NT2/D1 (cell line): ENCODE measurements at regions not wholly inside any gene's neighbourhood (a gene's known extent, or its start where the extent isn't known, plus 50 kb on each side); places are given as distances from the start of the nearest gene placed in this dataset.

ENCODE experiments used
- DNase-seq: peaks from one replicate; pipeline ENCODE4 v3.0.0-alpha.2; 2011; ENCODE audit warnings: low read depth, low spot score
- H3K27me3 ChIP-seq: 2 replicates; pipeline ENCODE4 v1.6.0; 2011; ENCODE audit warnings: mild to moderate bottlenecking; ENCODE audit not compliant: insufficient read length, insufficient read depth
- H3K36me3 ChIP-seq: 2 replicates; pipeline ENCODE4 v1.6.1; 2011; ENCODE audit warnings: mild to moderate bottlenecking, low read length, mixed read lengths; ENCODE audit not compliant: insufficient read depth, insufficient read length
- H3K4me1 ChIP-seq: 2 replicates; pipeline ENCODE4 v1.5.1; 2011; ENCODE audit not compliant: insufficient read depth, insufficient read length
- H3K4me3 ChIP-seq: 2 replicates; pipeline ENCODE4 v1.5.1; 2011; ENCODE audit warnings: low read depth; ENCODE audit not compliant: insufficient read length
- H3K9ac ChIP-seq: 2 replicates; pipeline ENCODE4 v1.6.0; 2011; ENCODE audit warnings: low read depth; ENCODE audit not compliant: insufficient read length
- H3K9me3 ChIP-seq: 2 replicates; pipeline ENCODE4 v1.5.1; 2011; ENCODE audit warnings: mild to moderate bottlenecking, low read length; ENCODE audit not compliant: insufficient read depth
- SUZ12 ChIP-seq: IDR thresholded peaks from 2 replicates; pipeline ENCODE4 v1.6.1; 2011; ENCODE audit not compliant: insufficient read length, insufficient read depth; ENCODE audit errors: extremely low read depth
- YY1 ChIP-seq: IDR thresholded peaks from 2 replicates; pipeline ENCODE4 v1.6.1; 2011; ENCODE audit not compliant: insufficient read length, insufficient read depth
- ZNF274 ChIP-seq: IDR thresholded peaks from 2 replicates; pipeline ENCODE4 v1.6.1; 2011; ENCODE audit warnings: mild to moderate bottlenecking, low read depth, low read length

GRCh38 chr22:49365191-49365837 is 462.4 kb downstream of the BRD1 start:
- no peak overlapping the region for H3K9ac ChIP-seq
- no peaks in the 10 kb centered on the region for H3K27me3 ChIP-seq
- TF ChIP-seq YY1: no peak
- TF ChIP-seq SUZ12: no peak
- TF ChIP-seq ZNF274: no peak
- H3K4me3 ChIP-seq: no peak overlapping the region
- H3K36me3 ChIP-seq: no peaks in the 10 kb centered on the region
- no peaks in the 10 kb centered on the region for H3K9me3 ChIP-seq
- no peak for DNase-seq
- H3K4me1 ChIP-seq: peaks cover 7% of the 10 kb centered on the region

- DNase-seq: no peak
- no peak overlapping the region for H3K9ac ChIP-seq
- no peaks in the 10 kb centered on the region for H3K36me3 ChIP-seq
- no peak for TF ChIP-seq SUZ12
- no peak for TF ChIP-seq YY1
- no peak for TF ChIP-seq ZNF274
- peaks cover 5% of the 10 kb centered on the region for H3K4me1 ChIP-seq
- no peaks in the 10 kb centered on the region for H3K27me3 ChIP-seq
- no peaks in the 10 kb centered on the region for H3K9me3 ChIP-seq
- H3K4me3 ChIP-seq: no peak overlapping the region
Observed at GRCh38 chr22:49364398-49364797, 463.3 kb downstream of the BRD1 start.

DNA sequence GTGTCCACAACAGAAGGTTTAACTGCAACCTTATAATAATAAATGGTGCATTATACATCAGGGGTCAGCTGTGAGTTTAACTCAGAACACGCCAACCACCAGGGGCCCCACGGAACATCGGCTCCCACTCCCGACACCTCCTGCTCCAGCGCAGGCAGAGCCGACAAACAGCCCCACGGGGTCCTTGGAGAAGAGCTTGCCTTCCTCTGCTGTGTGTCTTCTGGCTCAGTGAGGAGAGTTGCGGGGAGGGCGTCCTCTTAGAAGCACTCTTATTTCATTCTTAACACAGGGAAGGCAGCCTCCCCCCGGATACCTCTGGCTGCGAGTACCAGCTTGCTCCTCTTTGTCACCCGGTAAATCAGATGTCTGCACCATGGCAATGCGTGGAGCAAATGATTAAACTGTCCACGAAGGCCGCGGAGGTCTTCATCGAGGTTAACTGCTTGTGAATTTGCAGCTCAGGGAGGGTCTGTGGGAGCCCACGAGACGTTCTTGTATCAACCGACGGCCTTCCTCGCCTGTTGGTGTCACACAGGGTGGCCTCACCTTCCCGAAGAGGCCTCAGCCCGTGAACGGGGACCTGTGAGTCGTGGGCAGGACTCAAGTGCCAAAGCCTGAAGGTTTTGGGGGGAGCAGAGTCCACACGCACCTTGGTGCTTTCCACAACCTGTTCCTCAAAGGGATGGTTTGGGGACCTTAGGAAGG is 464.0 kb downstream of the BRD1 start:
- Histone ChIP-seq H3K9me3 (no peaks in the 10 kb centered on the region), H3K4me3 (no peak overlapping the region), H3K4me1 (no peaks in the 10 kb centered on the region), H3K27me3 (no peaks in the 10 kb centered on the region), H3K9ac (no peak overlapping the region), H3K36me3 (no peaks in the 10 kb centered on the region)
- no peak for DNase-seq
- TF ChIP-seq YY1: no peak
- no peak for TF ChIP-seq SUZ12
- TF ChIP-seq ZNF274: no peak

DNA sequence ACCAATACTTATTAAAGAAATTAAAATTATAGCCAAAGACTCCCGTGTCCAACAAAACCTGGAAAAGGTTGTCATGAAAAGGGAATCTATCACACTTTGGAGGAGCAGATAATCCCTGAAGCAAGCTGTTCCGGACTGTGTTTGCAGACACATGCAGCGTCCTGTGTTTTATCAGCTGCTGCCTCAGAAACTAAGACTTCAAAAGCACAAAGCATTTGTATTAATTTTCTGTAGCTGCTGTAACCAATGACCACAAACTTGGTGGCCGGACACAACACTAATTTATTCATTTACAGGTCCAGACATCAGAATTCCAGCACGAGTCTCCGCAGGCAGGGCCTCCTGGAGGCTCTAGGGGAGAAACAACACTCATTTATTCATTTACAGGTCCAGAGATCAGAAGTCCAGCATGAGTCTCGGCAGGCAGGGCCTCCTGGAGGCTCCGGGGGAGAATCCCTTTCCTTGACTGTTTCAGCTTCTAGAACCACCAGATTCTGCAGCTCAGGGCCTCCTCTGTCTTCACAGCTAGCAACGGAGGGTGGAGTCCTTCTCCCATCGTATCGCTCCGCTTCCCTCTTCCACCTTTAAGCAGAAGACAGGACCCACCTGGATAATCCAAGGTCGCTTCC is 465.3 kb downstream of the BRD1 start:
- DNase-seq: no peak
- no peak overlapping the region for H3K4me3 ChIP-seq
- no peak for TF ChIP-seq ZNF274
- no peak for TF ChIP-seq SUZ12
- no peak for TF ChIP-seq YY1
- no peak overlapping the region for H3K9ac ChIP-seq
- no peaks in the 10 kb centered on the region for H3K27me3 ChIP-seq
- H3K9me3 ChIP-seq: no peaks in the 10 kb centered on the region
- no peaks in the 10 kb centered on the region for H3K36me3 ChIP-seq
- H3K4me1 ChIP-seq: no peaks in the 10 kb centered on the region

DNA sequence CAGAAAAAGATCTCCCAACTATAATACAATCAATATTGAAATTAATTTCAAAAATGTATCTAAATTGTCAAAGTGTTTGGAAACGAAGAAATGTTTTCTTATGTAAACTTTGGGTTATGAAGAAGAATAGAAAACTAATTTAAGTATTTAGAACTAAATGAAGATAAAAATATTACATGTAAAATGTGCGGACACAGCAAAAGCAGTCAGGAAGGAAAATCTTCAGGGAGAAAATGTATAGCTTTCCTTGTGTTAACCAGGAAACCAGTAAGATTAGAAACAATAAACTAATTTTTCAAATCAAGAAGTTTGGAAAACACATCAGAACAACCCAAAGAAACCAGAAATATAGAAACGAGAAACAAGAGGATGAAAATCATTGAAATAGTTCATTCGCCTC is 466.5 kb downstream of the BRD1 start:
- no peaks in the 10 kb centered on the region for H3K36me3 ChIP-seq
- no peak overlapping the region for H3K9ac ChIP-seq
- DNase-seq: no peak
- H3K9me3 ChIP-seq: no peaks in the 10 kb centered on the region
- no peak overlapping the region for H3K4me3 ChIP-seq
- H3K4me1 ChIP-seq: no peaks in the 10 kb centered on the region
- TF ChIP-seq YY1 (no peak), SUZ12 (no peak), ZNF274 (no peak)
- no peaks in the 10 kb centered on the region for H3K27me3 ChIP-seq

DNA sequence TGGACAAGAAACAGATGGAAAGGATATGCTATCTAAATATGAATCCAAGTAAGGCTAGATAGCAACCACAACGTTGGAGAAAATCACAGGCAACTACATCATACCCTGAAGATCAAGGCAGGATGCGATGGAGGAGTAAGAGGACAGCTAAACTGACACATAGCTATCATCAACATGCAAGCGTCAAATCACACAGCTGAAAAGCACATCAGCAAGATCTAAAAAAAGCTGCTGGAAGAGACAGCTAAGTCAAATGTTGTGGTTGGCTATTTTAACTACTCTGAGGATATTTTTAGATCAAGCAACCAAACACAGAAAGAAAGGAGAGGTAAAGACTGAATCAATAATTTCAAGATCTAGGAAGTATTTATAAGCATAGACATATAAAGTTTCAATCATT is 466.9 kb downstream of the BRD1 start:
- no peak overlapping the region for H3K9ac ChIP-seq
- TF ChIP-seq SUZ12: no peak
- H3K9me3 ChIP-seq: no peaks in the 10 kb centered on the region
- H3K27me3 ChIP-seq: no peaks in the 10 kb centered on the region
- no peaks in the 10 kb centered on the region for H3K4me1 ChIP-seq
- no peak for DNase-seq
- no peaks in the 10 kb centered on the region for H3K36me3 ChIP-seq
- no peak overlapping the region for H3K4me3 ChIP-seq

DNA sequence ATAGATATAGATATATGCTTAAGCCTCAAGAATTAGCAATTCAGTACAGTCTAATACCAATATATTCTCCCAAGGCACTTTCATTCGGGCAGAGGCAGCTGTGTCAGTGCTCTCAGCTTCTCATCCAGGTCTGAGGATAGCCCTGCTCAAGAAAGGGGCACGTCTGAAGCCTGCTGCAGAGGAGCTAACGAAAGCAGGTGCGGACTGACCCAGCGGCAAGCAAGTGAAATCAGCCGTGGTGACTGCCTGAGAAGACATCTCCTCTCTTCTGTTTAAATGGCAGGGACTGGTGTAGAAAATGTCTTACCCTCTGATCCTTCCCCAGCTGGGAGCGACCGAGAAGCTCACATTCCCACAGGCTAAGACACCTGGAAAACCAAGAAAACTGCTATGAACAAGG is 468.6 kb downstream of the BRD1 start:
- H3K27me3 ChIP-seq: no peaks in the 10 kb centered on the region
- H3K9ac ChIP-seq: no peak overlapping the region
- H3K36me3 ChIP-seq: no peaks in the 10 kb centered on the region
- no peak for TF ChIP-seq ZNF274
- no peak for TF ChIP-seq YY1
- TF ChIP-seq SUZ12: no peak
- H3K4me3 ChIP-seq: no peak overlapping the region
- no peaks in the 10 kb centered on the region for H3K4me1 ChIP-seq
- DNase-seq: no peak
- H3K9me3 ChIP-seq: no peaks in the 10 kb centered on the region
